Gastroesophageal sphincter (tissue), 4 donors: ENCODE measurements at regions not wholly inside any gene's neighbourhood (a gene's known extent, or its start where the extent isn't known, plus 50 kb on each side); places are given as distances from the start of the nearest gene placed in this dataset.
A peak's percentile ranks its signal among the peaks of the same experiment; 100 is the strongest.

ENCODE experiments used
- ATAC-seq: fragments of 150-250 bp; one replicate; pipeline ENCODE4 v1.9.1; 2016; ENCODE audit warnings: mild to moderate bottlenecking, moderate library complexity
- H3K27ac ChIP-seq, 4 donors: fragments of 200-600 bp; sonication (generic) in 3 of 4; 1 replicate in 3 of 4; 2 replicates in 1 of 4; pipeline ENCODE4 v1.5.1; 2016 to 2019
- H3K27me3 ChIP-seq: fragments of 200-600 bp; sonication (generic); one replicate; pipeline ENCODE4 v1.5.1; 2019
- H3K36me3 ChIP-seq, 2 donors: fragments of 200-600 bp; sonication (generic); one replicate each; pipeline ENCODE4 v1.5.1; 2019; ENCODE audit warnings: control low read depth in 1 of 2
- H3K4me1 ChIP-seq, 3 donors: fragments of 200-600 bp; sonication (generic); 1 replicate in 2 of 3; 2 replicates in 1 of 3; pipeline ENCODE4 v1.5.1; 2016 to 2019; ENCODE audit warnings: control low read depth in 2 of 3
- H3K4me3 ChIP-seq, 2 donors: fragments of 200-600 bp; sonication (generic); one replicate each; pipeline ENCODE4 v1.5.1; 2019; ENCODE audit warnings: mild to moderate bottlenecking in 1 of 2, moderate library complexity in 1 of 2
- H3K9me3 ChIP-seq, 3 donors: fragments of 200-600 bp; sonication (generic); one replicate each; pipeline ENCODE4 v1.5.1; 2017 to 2019; ENCODE audit warnings: control low read depth in 2 of 3
- EP300 ChIP-seq: sonication (generic); formaldehyde crosslinking; IDR thresholded peaks from one replicate; pipeline ENCODE4 v1.6.1; 2017; ENCODE audit warnings: antibody characterized with exemption, mild to moderate bottlenecking
- POLR2A ChIP-seq, 2 donors: fragments of 450-650 bp; IDR thresholded peaks; one replicate each; pipeline ENCODE4 v1.6.1; 2017; ENCODE audit warnings: antibody characterized with exemption in 2 of 2, mild to moderate bottlenecking in 2 of 2, moderate library complexity in 1 of 2
- POLR2AphosphoS5 ChIP-seq: sonication (generic); formaldehyde crosslinking; IDR thresholded peaks from one replicate; pipeline ENCODE4 v1.6.1; 2017; ENCODE audit warnings: antibody characterized with exemption
- WGBS, 2 donors: methylation state at CpG; one replicate each; pipeline ENCODE4 v1.1.5; 2018; ENCODE audit warnings: low coverage in 1 of 2; 5-methylcytosine and 5-hydroxymethylcytosine counted together
- TF ChIP-seq, protein P1 (sequence below), 4 experiments: fragments of 200-600 bp in 2 of 4; fragments of 450-650 bp in 2 of 4; sonication (generic) in 1 of 4; IDR thresholded peaks; one replicate each; pipeline ENCODE4 v1.5.1; 2017 to 2019; ENCODE audit warnings: antibody characterized with exemption in 4 of 4, mild to moderate bottlenecking in 2 of 4, moderate library complexity in 2 of 4

DNA sequence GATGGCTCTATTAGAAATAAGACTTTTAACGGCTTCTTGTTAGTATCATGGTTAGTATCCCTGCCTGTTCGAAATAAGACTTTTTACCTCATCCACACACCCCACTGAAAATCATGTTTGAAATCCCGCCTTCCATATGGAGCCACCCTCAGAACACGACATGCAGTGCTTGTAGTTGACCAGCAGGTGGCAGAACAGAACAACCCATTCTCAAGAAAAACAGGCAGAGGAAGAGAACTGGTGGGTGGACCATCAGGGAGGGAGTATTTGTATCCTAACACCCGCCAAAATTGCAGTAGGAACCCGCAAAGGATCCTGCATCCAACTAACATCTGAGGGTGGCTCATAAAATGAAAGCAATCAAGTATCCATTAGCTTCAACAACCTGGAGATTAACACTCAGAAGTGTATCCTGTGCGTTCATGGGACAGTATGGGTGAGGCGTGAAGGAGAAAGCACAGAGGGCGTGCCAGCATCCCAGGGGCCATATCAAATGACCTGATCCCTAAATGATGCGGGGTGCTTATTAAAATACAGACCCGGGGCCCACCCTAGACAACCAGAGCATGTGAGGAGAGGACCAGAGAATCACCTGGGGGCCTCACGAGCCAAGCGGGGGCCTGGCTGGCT lies 89.6 kb upstream of the NHSL1 start:
- Histone ChIP-seq H3K9me3 (no peaks in the 10 kb centered on the region), H3K27me3 (no peaks in the 10 kb centered on the region), H3K27ac (no peak overlapping the region), H3K4me3 (no peak overlapping the region), H3K4me1 (peaks cover 0 to 21% (median 0%) of the 10 kb centered on the region in 3 donors), H3K36me3 (no peaks in the 10 kb centered on the region)
- peak; percentile 55 for ATAC-seq
- TF ChIP-seq, protein P1, sequence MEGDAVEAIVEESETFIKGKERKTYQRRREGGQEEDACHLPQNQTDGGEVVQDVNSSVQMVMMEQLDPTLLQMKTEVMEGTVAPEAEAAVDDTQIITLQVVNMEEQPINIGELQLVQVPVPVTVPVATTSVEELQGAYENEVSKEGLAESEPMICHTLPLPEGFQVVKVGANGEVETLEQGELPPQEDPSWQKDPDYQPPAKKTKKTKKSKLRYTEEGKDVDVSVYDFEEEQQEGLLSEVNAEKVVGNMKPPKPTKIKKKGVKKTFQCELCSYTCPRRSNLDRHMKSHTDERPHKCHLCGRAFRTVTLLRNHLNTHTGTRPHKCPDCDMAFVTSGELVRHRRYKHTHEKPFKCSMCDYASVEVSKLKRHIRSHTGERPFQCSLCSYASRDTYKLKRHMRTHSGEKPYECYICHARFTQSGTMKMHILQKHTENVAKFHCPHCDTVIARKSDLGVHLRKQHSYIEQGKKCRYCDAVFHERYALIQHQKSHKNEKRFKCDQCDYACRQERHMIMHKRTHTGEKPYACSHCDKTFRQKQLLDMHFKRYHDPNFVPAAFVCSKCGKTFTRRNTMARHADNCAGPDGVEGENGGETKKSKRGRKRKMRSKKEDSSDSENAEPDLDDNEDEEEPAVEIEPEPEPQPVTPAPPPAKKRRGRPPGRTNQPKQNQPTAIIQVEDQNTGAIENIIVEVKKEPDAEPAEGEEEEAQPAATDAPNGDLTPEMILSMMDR (IDR thresholded peaks at IDR 0.05) = peak; percentile 83 to 95 (median 90)
- no peak for TF ChIP-seq POLR2A (IDR thresholded peaks at IDR 0.05)
- WGBS, 2 donors = 19 to 28% methylated on average over 8 to 9 of the region's 13 CpGs

- ATAC-seq = peak; percentile 53
- Histone ChIP-seq H3K27me3 (no peaks in the 10 kb centered on the region), H3K36me3 (no peaks in the 10 kb centered on the region), H3K27ac (no peak overlapping the region), H3K4me3 (no peak overlapping the region), H3K9me3 (no peaks in the 10 kb centered on the region), H3K4me1 (peaks cover 0 to 32% (median 0%) of the 10 kb centered on the region in 3 donors)
- WGBS, 2 donors = 10% methylated on average over 3 of the region's 3 CpGs; no CpG with 5 or more reads in 1 of the 2 donors
- TF ChIP-seq, protein P1 (IDR thresholded peaks at IDR 0.05) = peak; percentile 69 to 85 (median 74)
- TF ChIP-seq POLR2AphosphoS5 = no peak
Observed at GRCh38 chr6:138590796-138591709, 91.8 kb upstream of the NHSL1 start.

DNA sequence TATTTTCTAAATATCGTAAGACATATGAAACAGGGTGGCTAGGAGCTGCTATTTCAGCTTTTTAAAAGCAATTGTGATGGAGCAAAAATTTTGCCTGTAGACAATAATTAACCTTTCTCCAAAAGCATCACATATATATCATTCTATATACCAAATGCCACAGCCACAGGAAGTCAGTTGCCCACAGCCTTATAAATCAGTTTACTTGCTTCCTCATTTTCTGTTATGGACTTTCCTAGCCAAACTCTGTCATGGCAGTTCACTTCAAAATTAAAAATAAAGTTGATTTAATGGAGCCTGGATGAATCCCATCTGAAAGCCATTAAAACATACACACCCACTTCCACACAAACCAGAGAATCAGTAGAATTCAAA lies 93.4 kb upstream of the NHSL1 start:
- no peaks in the 10 kb centered on the region for H3K27me3 ChIP-seq
- H3K27ac ChIP-seq = peak overlapping the region; percentile 19 to 64 (median 52)
- H3K4me3 ChIP-seq = no peak overlapping the region
- no peaks in the 10 kb centered on the region for H3K36me3 ChIP-seq
- H3K9me3 ChIP-seq = no peaks in the 10 kb centered on the region
- TF ChIP-seq EP300 = no peak
- no peak for TF ChIP-seq POLR2A (IDR thresholded peaks at IDR 0.05)
- TF ChIP-seq POLR2AphosphoS5 = no peak
- TF ChIP-seq, protein P1 (IDR thresholded peaks at IDR 0.05) = no peak
- no peak for ATAC-seq
- WGBS, 2 donors = 88 to 100% methylated on average over 1 of the region's 1 CpG
- H3K4me1 ChIP-seq = peaks cover 0 to 40% (median 0%) of the 10 kb centered on the region in 3 donors

- no peaks in the 10 kb centered on the region for H3K36me3 ChIP-seq
- peak; percentile 87 for ATAC-seq
- H3K27ac ChIP-seq = peak overlapping the region; percentile 19 to 64 (median 52)
- H3K4me3 ChIP-seq = no peak overlapping the region
- H3K4me1 ChIP-seq = peaks cover 0 to 40% (median 0%) of the 10 kb centered on the region in 3 donors
- H3K27me3 ChIP-seq = no peaks in the 10 kb centered on the region
- TF ChIP-seq EP300 (no peak), POLR2A (IDR thresholded peaks at IDR 0.05) (peak in 1 of 2 donors; percentile 13), POLR2AphosphoS5 (peak; percentile 73)
- no peaks in the 10 kb centered on the region for H3K9me3 ChIP-seq
- WGBS, 2 donors = 18 to 21% methylated on average over 5 to 8 of the region's 12 CpGs
Observed at GRCh38 chr6:138593124-138593877, 94.0 kb upstream of the NHSL1 start.
